T-helper 2 cell treated with Interferon-gamma antibody and Interleukin-4, amounts not matched to agents 5 μg/mL and 100 μg/mL, for 36 hours (primary cell): ENCODE measurements at regions not wholly inside any gene's neighbourhood (a gene's known extent, or its start where the extent isn't known, plus 50 kb on each side); places are given as distances from the start of the nearest gene placed in this dataset.
A peak's percentile ranks its signal among the peaks of the same experiment; 100 is the strongest.

Source experiments
- DNase-seq: peaks from one replicate; pipeline ENCODE4 v3.0.0; 2021; ENCODE audit warnings: low spot score
- H3K27ac Mint-ChIP-seq: one replicate; pipeline ENCODE4 v1.8.0; 2021; ENCODE audit warnings: mild to moderate bottlenecking, mixed read lengths
- H3K27me3 Mint-ChIP-seq: one replicate; pipeline ENCODE4 v1.8.0; 2021; ENCODE audit warnings: low read depth, mixed read lengths
- H3K36me3 Mint-ChIP-seq: one replicate; pipeline ENCODE4 v1.8.0; 2021; ENCODE audit warnings: low read depth, mixed read lengths
- H3K4me1 Mint-ChIP-seq: one replicate; pipeline ENCODE4 v1.8.0; 2021; ENCODE audit warnings: low read depth, mixed read lengths
- H3K4me3 Mint-ChIP-seq: one replicate; pipeline ENCODE4 v1.8.0; 2022; ENCODE audit warnings: mild to moderate bottlenecking, moderate library complexity, mixed read lengths
- H3K9me3 Mint-ChIP-seq: one replicate; pipeline ENCODE4 v1.8.0; 2021; ENCODE audit warnings: mixed read lengths

DNA sequence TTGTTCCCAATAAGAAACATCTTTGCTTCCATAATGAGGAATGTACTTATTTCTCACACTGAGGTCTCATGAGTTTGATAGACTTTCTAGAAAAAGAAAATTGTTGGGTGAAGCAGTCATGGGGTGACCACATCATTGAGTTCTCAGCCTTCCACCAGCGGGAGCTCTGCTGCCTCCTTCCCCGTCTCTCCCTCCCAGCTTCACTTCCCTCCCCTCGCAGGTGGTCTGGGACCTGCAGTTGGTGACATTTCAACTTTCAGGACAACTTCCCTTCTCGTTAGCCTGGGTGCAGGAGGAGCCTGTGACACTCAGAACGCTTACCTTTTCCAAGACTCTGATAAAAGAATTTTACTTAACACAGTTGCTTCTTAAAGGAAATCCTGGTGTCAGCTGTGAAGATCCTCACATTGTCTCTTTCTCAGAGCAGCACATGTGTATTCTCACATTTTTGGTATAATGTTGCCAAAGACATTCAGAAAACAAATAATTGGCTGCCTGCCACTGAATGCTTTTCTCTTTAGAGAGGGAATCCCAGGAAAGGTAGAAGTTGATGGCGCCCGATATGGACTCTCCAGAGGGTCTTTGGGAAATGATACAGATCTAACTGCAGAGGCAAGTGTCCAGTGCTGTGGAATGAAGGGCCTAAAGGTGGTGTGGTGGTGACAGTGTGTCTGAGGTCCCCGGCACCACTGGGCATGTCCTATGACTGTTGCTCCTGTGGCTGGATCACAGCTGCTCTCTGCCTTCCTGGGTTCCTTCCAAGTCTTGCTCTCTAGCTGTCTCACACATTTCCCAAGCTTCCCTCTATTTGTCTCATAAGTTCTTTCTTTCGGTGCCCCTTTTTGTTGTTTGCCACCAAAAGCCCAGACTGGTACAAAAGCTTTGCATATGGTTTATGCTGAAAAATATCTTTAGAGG is 238.1 kb downstream of the GAS1 start:
- Mint-ChIP-seq H3K27me3 (no peaks in the 10 kb centered on the region), H3K27ac (no peak overlapping the region), H3K4me1 (no peaks in the 10 kb centered on the region), H3K4me3 (no peak overlapping the region), H3K9me3 (no peaks in the 10 kb centered on the region), H3K36me3 (no peaks in the 10 kb centered on the region)
- DNase-seq, result no peak

DNA sequence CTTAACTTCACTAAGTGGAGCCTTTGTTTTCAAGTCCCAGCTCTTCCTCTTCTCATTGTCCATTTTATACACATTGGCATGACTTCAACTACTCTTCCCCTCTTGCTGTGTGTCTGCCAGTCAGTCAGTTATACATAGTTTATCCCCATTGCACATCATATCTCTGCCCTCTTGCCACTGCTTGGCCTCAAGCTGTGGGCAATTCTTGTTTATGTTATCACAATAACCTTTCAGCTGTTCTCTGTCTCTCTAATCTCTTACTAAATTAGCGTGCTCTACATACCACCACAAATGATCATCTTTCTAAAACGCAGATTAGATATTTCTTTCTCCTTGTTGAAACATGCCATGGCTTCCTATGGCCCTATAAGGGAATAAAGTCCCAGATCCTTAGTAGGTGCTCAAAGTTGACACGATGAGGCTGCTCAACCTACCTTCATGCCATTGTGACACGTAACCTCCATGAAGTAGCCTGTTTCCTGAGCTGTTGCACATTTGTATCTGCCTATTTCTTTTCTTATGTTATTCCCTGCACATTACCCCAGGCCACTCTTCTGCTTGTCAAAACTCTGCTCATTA is 239.3 kb downstream of the GAS1 start:
- no peak for DNase-seq
- H3K36me3 Mint-ChIP-seq, result no peaks in the 10 kb centered on the region
- no peak overlapping the region for H3K4me3 Mint-ChIP-seq
- no peaks in the 10 kb centered on the region for H3K27me3 Mint-ChIP-seq
- no peak overlapping the region for H3K27ac Mint-ChIP-seq
- no peaks in the 10 kb centered on the region for H3K9me3 Mint-ChIP-seq
- no peaks in the 10 kb centered on the region for H3K4me1 Mint-ChIP-seq

DNA sequence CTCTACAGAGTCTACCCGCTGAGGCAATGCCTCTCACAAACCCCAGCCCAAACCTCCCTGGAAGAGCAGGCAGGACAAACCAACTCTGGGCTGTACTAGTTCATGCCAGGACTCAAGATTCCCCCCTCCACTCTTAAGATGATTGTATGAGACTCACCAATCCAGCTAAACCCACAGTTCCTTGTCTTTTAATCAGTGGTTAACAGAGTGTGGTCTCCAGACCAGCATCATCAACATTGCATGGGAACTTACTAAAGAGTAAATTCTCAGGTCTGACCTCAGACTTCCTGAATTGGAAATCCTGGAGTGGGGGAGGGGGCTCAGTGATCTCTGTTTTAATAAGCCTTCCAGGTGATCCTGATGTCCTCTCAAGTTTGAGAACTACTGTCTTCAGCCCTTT is 240.9 kb downstream of the GAS1 start:
- Mint-ChIP-seq H3K9me3 (no peaks in the 10 kb centered on the region), H3K27ac (no peak overlapping the region), H3K4me1 (no peaks in the 10 kb centered on the region), H3K4me3 (no peak overlapping the region), H3K36me3 (no peaks in the 10 kb centered on the region), H3K27me3 (no peaks in the 10 kb centered on the region)
- no peak for DNase-seq

DNA sequence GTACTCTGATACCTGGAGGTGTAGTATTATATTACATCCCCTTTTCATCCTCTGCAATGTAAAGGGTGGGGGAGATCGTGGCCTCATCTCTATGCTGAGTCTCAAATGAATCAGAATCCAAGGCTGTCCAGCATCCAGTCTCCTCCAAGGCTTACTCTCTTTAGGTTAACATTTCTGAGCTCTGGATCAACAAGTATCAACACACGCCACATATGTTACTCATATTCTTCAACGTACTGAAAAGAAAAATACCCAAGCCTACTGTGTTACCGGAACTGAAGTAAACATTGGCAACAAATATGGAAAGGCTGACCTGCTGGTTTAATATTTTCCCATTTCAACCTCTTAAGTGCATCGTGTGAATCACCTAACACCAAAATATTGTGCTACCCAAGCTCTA is 241.8 kb downstream of the GAS1 start:
- no peak overlapping the region for H3K4me3 Mint-ChIP-seq
- no peaks in the 10 kb centered on the region for H3K9me3 Mint-ChIP-seq
- no peaks in the 10 kb centered on the region for H3K27me3 Mint-ChIP-seq
- no peak for DNase-seq
- H3K36me3 Mint-ChIP-seq, result no peaks in the 10 kb centered on the region
- H3K4me1 Mint-ChIP-seq, result no peaks in the 10 kb centered on the region
- H3K27ac Mint-ChIP-seq, result no peak overlapping the region

DNA sequence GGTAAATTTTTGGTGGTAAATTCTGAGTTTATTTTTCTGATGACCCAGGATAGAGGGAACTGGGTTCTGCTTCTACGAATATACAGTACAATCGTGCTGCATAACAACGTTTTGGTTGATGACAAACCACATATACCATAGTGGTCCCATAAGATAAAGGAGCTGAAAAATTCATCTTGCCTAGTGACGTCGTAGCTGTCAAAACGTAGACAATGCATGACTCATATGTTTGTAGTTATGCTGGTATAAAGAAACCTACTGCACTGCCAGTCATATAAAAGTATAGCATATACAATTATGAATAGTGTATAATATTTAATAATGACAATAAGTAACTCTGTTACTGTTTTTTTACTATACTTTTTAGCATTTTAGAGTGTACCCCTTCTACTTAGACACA is 244.0 kb downstream of the GAS1 start:
- H3K4me1 Mint-ChIP-seq, result no peaks in the 10 kb centered on the region
- no peaks in the 10 kb centered on the region for H3K9me3 Mint-ChIP-seq
- no peak for DNase-seq
- no peaks in the 10 kb centered on the region for H3K36me3 Mint-ChIP-seq
- H3K4me3 Mint-ChIP-seq, result no peak overlapping the region
- no peak overlapping the region for H3K27ac Mint-ChIP-seq
- H3K27me3 Mint-ChIP-seq, result no peaks in the 10 kb centered on the region

DNA sequence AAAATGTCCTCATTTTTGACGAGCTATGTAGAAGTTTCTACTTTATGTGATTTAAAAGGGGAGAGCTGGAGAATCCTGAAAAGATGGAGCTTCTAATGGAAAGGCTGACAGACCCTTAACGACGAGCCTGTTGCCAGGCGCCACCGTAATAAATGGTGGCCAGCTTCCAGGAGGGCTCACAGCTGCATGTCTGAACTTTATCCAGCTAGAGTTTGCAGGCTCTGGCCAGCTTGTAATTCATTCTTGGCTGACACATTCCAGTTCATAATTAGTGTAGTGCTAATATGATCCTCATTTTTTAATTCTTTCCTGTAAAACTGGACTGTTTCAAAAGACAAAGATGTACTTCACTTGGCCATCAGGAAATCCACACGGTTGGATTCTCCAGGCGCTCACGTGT is 246.7 kb downstream of the GAS1 start:
- H3K4me3 Mint-ChIP-seq, result no peak overlapping the region
- no peak for DNase-seq
- no peaks in the 10 kb centered on the region for H3K36me3 Mint-ChIP-seq
- no peaks in the 10 kb centered on the region for H3K9me3 Mint-ChIP-seq
- H3K27me3 Mint-ChIP-seq, result no peaks in the 10 kb centered on the region
- H3K4me1 Mint-ChIP-seq, result no peaks in the 10 kb centered on the region
- H3K27ac Mint-ChIP-seq, result no peak overlapping the region

DNA sequence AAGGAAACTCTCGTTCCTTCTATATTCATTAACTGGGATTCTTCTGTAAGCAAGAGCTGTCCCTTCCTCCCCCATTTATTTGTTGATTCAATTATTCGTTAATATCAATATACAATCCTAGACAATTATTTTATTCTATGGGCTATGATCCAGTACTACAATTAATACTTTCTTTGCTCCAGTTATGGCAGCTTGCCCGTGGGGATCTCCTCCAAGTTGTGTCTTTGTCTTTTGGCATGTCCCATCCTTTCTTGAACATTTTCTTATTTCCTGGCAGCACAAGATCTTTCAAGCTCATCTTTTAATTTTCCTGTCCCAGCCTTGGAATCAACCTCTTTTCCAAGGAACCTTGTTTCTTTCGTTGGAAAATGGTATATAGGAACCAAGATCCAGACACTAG is 249.3 kb downstream of the GAS1 start:
- no peak overlapping the region for H3K27ac Mint-ChIP-seq
- H3K4me3 Mint-ChIP-seq, result no peak overlapping the region
- H3K9me3 Mint-ChIP-seq, result no peaks in the 10 kb centered on the region
- peaks cover 6% of the 10 kb centered on the region for H3K27me3 Mint-ChIP-seq
- H3K4me1 Mint-ChIP-seq, result no peaks in the 10 kb centered on the region
- no peak for DNase-seq
- H3K36me3 Mint-ChIP-seq, result no peaks in the 10 kb centered on the region

DNA sequence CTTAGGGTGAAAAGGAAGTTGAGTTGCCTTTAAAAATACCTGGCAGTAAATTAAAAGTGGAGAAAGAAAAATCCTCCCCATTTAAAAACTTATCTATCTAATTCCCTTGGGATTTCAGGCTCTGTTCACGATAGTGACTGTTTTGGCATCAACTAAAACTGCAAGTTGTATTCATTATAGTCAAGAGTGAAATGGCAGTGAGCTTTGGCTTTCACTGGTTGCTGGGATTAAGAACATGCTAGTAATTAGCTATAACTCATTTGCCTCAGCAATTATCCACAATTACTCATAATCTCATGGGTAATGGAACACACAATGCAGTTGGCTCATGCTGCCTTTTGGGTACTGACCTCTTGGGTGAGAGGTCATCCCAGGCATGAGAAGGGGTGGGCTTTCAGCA is 250.1 kb downstream of the GAS1 start:
- H3K27ac Mint-ChIP-seq, result no peak overlapping the region
- H3K27me3 Mint-ChIP-seq, result peaks cover 6% of the 10 kb centered on the region
- H3K9me3 Mint-ChIP-seq, result no peaks in the 10 kb centered on the region
- H3K36me3 Mint-ChIP-seq, result no peaks in the 10 kb centered on the region
- H3K4me3 Mint-ChIP-seq, result no peak overlapping the region
- H3K4me1 Mint-ChIP-seq, result no peaks in the 10 kb centered on the region
- DNase-seq, result no peak

DNA sequence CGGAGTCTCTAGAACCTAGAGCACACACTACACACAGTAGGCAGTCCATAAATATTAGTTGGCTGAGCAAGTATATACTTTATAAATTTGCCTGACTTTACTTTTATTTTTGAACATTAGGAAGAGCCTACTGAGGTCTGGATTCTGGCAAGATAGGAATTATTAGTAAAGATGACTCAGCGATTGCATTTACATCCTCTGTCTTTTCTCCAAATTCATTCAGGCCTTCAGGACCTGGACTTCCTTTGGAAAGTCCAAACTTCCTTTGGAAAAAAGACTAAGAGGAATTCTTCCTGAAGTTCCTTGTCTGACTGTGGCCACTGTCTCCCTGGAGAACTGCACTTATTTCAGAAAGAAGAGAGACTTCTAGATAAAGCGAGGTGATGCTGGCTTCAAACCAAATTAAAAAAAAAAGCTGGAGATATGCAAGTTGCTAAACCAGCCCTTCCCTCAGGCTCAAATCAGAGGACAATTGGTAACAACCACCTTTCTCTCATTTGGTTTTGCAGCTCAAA is 251.3 kb downstream of the GAS1 start:
- no peaks in the 10 kb centered on the region for H3K36me3 Mint-ChIP-seq
- no peak for DNase-seq
- H3K9me3 Mint-ChIP-seq, result no peaks in the 10 kb centered on the region
- no peak overlapping the region for H3K4me3 Mint-ChIP-seq
- no peaks in the 10 kb centered on the region for H3K4me1 Mint-ChIP-seq
- no peak overlapping the region for H3K27ac Mint-ChIP-seq
- peaks cover 6% of the 10 kb centered on the region for H3K27me3 Mint-ChIP-seq

DNA sequence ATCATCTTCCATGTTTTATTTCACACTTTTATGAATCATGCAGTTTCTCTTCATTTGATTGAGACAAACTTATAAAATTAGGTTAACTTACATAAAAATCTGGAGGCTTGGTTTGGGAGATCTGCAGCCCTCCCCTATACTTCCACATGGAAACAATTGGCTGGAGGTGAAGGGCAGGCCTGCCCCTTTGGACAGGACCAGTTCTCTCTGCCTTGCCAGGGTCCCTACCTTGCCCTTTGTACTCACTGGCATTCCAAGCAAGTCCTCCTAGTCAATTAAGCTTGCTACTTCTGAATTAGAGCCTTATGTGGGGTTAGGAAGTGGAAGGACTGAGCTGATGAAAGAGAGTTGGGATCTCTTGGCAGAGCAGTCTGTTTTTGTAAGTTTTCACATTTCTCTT is 257.3 kb downstream of the GAS1 start:
- H3K9me3 Mint-ChIP-seq, result no peaks in the 10 kb centered on the region
- no peak for DNase-seq
- H3K4me1 Mint-ChIP-seq, result no peaks in the 10 kb centered on the region
- no peak overlapping the region for H3K27ac Mint-ChIP-seq
- peaks cover 7% of the 10 kb centered on the region for H3K27me3 Mint-ChIP-seq
- no peak overlapping the region for H3K4me3 Mint-ChIP-seq
- no peaks in the 10 kb centered on the region for H3K36me3 Mint-ChIP-seq

DNA sequence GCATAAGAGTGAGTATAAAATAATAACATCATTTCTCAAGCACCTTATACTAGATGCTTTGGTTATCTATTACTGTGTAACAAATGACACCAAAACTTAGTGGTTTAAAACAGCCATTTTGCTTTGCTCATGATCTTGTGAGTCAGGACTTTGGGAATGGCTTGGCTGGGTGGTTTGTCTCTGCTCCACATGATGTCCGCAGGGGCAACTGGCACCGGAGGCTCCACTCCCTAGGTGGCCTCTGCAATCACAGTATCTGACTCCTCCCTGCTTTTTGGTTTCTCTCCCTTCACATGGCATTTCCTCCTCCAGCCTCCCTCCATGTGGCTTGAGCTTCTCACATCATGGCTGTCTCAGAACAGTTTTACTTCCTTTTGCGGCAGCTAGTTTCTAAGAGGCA is 259.5 kb downstream of the GAS1 start:
- Mint-ChIP-seq H3K27ac (no peak overlapping the region), H3K9me3 (no peaks in the 10 kb centered on the region), H3K4me1 (no peaks in the 10 kb centered on the region), H3K36me3 (no peaks in the 10 kb centered on the region), H3K27me3 (peaks cover 2% of the 10 kb centered on the region), H3K4me3 (no peak overlapping the region)
- DNase-seq, result no peak

DNA sequence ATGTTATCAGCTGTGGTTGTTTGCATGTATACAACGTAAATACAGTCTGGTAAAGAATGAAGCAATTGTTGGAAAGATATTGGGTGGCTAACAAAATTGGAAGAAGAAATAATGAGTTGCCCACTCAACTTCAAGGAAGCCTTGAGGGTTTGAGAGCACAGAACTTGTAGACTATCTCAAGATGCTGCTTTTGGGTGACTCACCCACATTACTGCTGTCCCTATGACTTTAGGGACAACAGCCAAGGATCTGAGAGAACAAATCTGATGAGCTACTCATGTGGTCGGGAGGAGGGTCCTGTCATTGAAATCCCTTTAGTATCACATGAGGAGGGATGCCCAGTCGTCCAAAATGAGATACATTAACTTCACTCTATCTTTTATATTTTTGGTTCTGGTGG is 261.8 kb downstream of the GAS1 start:
- H3K4me3 Mint-ChIP-seq, result no peak overlapping the region
- no peak overlapping the region for H3K27ac Mint-ChIP-seq
- no peaks in the 10 kb centered on the region for H3K36me3 Mint-ChIP-seq
- no peaks in the 10 kb centered on the region for H3K9me3 Mint-ChIP-seq
- no peaks in the 10 kb centered on the region for H3K4me1 Mint-ChIP-seq
- no peak for DNase-seq
- H3K27me3 Mint-ChIP-seq, result peaks cover 2% of the 10 kb centered on the region

DNA sequence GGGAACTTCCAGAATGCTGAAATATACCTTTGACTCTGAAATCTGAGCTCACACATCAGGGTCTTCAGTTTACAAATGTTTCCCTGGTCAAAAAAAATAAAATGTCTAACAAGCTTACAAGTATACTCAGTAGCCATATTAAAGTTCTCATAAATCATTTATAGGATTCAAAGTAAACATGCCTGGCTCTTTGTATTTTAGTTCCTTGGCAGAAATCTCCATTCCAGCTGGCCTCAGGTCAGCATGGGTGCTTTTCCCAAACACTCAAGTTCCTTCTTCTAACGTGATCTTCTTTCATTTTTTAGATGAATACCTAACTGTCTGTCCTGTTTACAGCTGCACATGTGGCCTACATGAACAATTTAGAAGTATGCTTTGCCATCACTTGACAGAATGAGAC is 263.2 kb downstream of the GAS1 start:
- no peaks in the 10 kb centered on the region for H3K27me3 Mint-ChIP-seq
- DNase-seq, result no peak
- H3K36me3 Mint-ChIP-seq, result no peaks in the 10 kb centered on the region
- no peaks in the 10 kb centered on the region for H3K4me1 Mint-ChIP-seq
- H3K4me3 Mint-ChIP-seq, result no peak overlapping the region
- no peaks in the 10 kb centered on the region for H3K9me3 Mint-ChIP-seq
- no peak overlapping the region for H3K27ac Mint-ChIP-seq

DNA sequence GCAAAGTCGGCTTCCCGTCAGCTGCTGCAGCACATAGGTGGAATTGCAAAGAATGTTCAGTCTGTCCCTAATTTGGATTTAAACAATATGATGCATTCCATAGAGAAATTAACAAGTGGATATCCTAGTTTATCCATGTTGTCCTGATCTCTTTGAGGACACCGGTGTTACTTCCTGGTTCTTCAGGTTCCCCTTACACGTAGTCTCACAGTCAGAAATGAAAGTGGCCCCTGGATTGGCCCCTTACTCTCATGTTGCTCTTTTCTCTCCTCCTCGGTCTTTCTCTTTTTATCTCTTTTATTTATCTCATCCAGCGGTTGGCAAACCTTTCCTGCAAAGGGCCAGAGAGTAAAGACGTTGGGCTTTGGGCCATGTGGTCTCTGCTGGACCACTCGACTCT is 265.1 kb downstream of the GAS1 start:
- H3K4me1 Mint-ChIP-seq, result no peaks in the 10 kb centered on the region
- H3K27ac Mint-ChIP-seq, result no peak overlapping the region
- H3K4me3 Mint-ChIP-seq, result peak overlapping the region; percentile 31
- no peaks in the 10 kb centered on the region for H3K9me3 Mint-ChIP-seq
- no peaks in the 10 kb centered on the region for H3K27me3 Mint-ChIP-seq
- H3K36me3 Mint-ChIP-seq, result no peaks in the 10 kb centered on the region
- DNase-seq, result no peak
